CD4-positive, alpha-beta T cell (primary cell): ENCODE measurements at regions not wholly inside any gene's neighbourhood (a gene's known extent, or its start where the extent isn't known, plus 50 kb on each side); places are given as distances from the start of the nearest gene placed in this dataset.
"Not testable (repeated sequence)": the region's sequence is repeated elsewhere in the genome, so short reads cannot be mapped to it uniquely, and the experiment has no call there.

Experiments
- ATAC-seq: fragments of 200-7000 bp; cut with Tn5 transposase; one replicate; pipeline ENCODE4 v1.10.0; 2022; ENCODE audit warnings: mild to moderate bottlenecking; ENCODE audit not compliant: poor library complexity
- CTCF ChIA-PET: fragments of 350-600 bp; sonication (Branson Sonifier 250); formaldehyde crosslinking; loops from one replicate; lab custom pipeline; 2021; ENCODE audit warnings: antibody characterized with exemption, inconsistent platforms; lab: Charles Lee
- POLR2A ChIA-PET: fragments of 350-600 bp; sonication (Branson Sonifier 250); formaldehyde crosslinking; loops from one replicate; lab custom pipeline; 2021; ENCODE audit warnings: antibody characterized with exemption, inconsistent platforms; lab: Charles Lee
- DNase-seq, 14 experiments: peaks; one replicate each; pipeline ENCODE4 v3.0.0-alpha.2; 2013 to 2020; ENCODE audit warnings: mixed read lengths in 2 of 14
- H3K27ac ChIP-seq, 2 donors: one replicate each; pipeline versions ENCODE4 v1.5.1 to v1.7.0; 2013; ENCODE audit warnings: low read length in 2 of 2, low read depth in 1 of 2, mild to moderate bottlenecking in 1 of 2
- H3K27me3 ChIP-seq, 2 experiments: 1 replicate in 1 of 2; 2 replicates in 1 of 2; pipeline versions ENCODE4 v1.6.1 to v1.7.0; 2013; ENCODE audit warnings: low read length in 2 of 2, control low read depth in 1 of 2, mild to moderate bottlenecking in 1 of 2, moderate library complexity in 1 of 2; ENCODE audit not compliant: insufficient read depth in 2 of 2, control insufficient read depth in 1 of 2
- H3K36me3 ChIP-seq: one replicate; pipeline ENCODE4 v1.6.1; 2013; ENCODE audit warnings: low read length, control low read depth; ENCODE audit not compliant: insufficient read depth
- H3K4me1 ChIP-seq: one replicate; pipeline ENCODE4 v1.6.1; 2013; ENCODE audit warnings: low read length, control low read depth; ENCODE audit not compliant: insufficient read depth
- H3K4me3 ChIP-seq: one replicate; pipeline ENCODE4 v1.5.1; 2013; ENCODE audit warnings: mild to moderate bottlenecking, low read length, moderate library complexity
- H3K9me3 ChIP-seq, 2 experiments: 1 replicate in 1 of 2; 2 replicates in 1 of 2; pipeline versions ENCODE4 v1.6.1 to v1.7.0; 2013; ENCODE audit warnings: low read length in 2 of 2, mild to moderate bottlenecking in 2 of 2, control low read depth in 1 of 2, moderate library complexity in 1 of 2; ENCODE audit not compliant: control insufficient read depth in 1 of 2, insufficient read depth in 1 of 2
- H3K27ac Mint-ChIP-seq: one replicate; pipeline ENCODE4 v1.8.0; 2020; ENCODE audit warnings: mixed read lengths
- H3K27me3 Mint-ChIP-seq: one replicate; pipeline ENCODE4 v1.8.0; 2021; ENCODE audit warnings: mixed read lengths
- H3K36me3 Mint-ChIP-seq: one replicate; pipeline ENCODE4 v1.8.0; 2021; ENCODE audit warnings: low read depth, mixed read lengths
- H3K4me1 Mint-ChIP-seq: one replicate; pipeline ENCODE4 v1.8.0; 2021; ENCODE audit warnings: low read depth, mixed read lengths
- H3K4me3 Mint-ChIP-seq: one replicate; pipeline ENCODE4 v1.8.0; 2020; ENCODE audit warnings: mild to moderate bottlenecking, mixed read lengths
- H3K9me3 Mint-ChIP-seq: one replicate; pipeline ENCODE4 v1.8.0; 2020; ENCODE audit warnings: mixed read lengths
- intact Hi-C, 2 experiments: fragments of 100-400 bp; cut with DNase I in 1 of 2; cut with micrococcal nuclease in 1 of 2; formaldehyde crosslinking; loops; one replicate each; pipeline versions ENCODE4 v1.15.1 to v1.9.0; 2023 to 2025; cut with DNase I, micrococcal nuclease
- TF ChIP-seq, protein P1 (sequence below): fragments of 200-600 bp; IDR thresholded peaks from one replicate; pipeline ENCODE4 v1.8.0; 2022; ENCODE audit warnings: antibody characterized with exemption, mild to moderate bottlenecking

DNA sequence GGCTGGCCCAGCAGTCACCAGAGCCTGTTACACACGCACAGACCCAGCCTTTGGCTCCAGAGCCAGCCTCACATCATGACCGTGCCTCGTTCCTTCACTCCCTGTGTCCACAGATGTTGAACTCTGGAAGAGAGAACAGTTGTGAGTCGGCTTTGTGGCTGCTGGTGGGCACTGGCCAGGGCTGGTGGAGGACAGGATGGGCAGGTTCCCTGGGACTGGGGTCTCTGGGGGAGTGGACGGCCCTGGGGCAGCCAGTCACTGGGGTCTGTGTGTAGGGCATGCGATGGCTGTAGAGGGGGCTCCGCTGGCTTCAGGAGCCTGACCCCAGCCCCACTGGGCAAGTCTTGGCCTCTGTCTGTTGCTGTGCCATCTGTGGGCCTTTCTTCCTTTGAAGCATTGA lies 1070.1 kb downstream of the BRD1 start:
- intact Hi-C loops: no loop called here
- Histone ChIP-seq H3K27ac (no peak overlapping the region), H3K4me3 (no peak overlapping the region), H3K9me3 (peaks cover 0 to 10% of the 10 kb centered on the region in 2 experiments), H3K27me3 (peaks cover 0 to 2% of the 10 kb centered on the region in 2 experiments), H3K36me3 (no peaks in the 10 kb centered on the region), H3K4me1 (no peaks in the 10 kb centered on the region)
- Mint-ChIP-seq H3K4me1 (no peaks in the 10 kb centered on the region), H3K27me3 (peaks cover 14% of the 10 kb centered on the region), H3K27ac (no peak overlapping the region), H3K36me3 (no peaks in the 10 kb centered on the region), H3K4me3 (no peak overlapping the region), H3K9me3 (no peaks in the 10 kb centered on the region)
- ATAC-seq (no peak), DNase-seq (peak in 2 of 14 experiments; percentile 5 to 16)
- CTCF ChIA-PET: no interaction called here
- POLR2A ChIA-PET: no interaction called here
- TF ChIP-seq, protein P1, sequence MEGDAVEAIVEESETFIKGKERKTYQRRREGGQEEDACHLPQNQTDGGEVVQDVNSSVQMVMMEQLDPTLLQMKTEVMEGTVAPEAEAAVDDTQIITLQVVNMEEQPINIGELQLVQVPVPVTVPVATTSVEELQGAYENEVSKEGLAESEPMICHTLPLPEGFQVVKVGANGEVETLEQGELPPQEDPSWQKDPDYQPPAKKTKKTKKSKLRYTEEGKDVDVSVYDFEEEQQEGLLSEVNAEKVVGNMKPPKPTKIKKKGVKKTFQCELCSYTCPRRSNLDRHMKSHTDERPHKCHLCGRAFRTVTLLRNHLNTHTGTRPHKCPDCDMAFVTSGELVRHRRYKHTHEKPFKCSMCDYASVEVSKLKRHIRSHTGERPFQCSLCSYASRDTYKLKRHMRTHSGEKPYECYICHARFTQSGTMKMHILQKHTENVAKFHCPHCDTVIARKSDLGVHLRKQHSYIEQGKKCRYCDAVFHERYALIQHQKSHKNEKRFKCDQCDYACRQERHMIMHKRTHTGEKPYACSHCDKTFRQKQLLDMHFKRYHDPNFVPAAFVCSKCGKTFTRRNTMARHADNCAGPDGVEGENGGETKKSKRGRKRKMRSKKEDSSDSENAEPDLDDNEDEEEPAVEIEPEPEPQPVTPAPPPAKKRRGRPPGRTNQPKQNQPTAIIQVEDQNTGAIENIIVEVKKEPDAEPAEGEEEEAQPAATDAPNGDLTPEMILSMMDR: no peak

DNA sequence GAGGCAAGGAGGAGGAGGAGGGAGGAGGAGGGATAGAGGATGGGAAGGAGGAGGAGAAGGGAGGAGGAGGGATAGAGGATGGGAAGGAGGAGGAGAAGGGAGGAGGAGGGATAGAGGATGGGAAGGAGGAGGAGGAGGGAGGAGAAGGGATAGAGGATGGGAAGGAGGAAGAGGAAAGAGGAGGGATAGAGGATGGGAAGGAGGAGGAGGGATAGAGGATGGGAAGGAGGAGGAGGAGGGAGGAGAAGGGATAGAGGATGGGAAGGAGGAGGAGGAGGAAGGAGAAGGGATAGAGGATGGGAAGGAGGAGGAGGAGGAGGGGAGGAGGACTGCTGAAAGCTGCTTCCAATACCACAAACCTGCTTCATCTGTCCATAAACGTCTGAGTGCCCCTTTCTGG lies 1070.5 kb downstream of the BRD1 start:
- H3K27me3 ChIP-seq, H3K4me3 ChIP-seq, H3K4me1 Mint-ChIP-seq, H3K4me3 Mint-ChIP-seq, H3K27ac Mint-ChIP-seq, ATAC-seq, CTCF ChIA-PET, POLR2A ChIA-PET, H3K9me3 Mint-ChIP-seq, intact Hi-C loops, H3K4me1 ChIP-seq, H3K27ac ChIP-seq, H3K36me3 ChIP-seq, H3K36me3 Mint-ChIP-seq: not testable (repeated sequence)
- peak in 1 of 14 experiments; percentile 1 for DNase-seq
- H3K27me3 Mint-ChIP-seq: peaks cover 14% of the 10 kb centered on the region
- peaks cover 0 to 13% of the 10 kb centered on the region in 2 experiments for H3K9me3 ChIP-seq

DNA sequence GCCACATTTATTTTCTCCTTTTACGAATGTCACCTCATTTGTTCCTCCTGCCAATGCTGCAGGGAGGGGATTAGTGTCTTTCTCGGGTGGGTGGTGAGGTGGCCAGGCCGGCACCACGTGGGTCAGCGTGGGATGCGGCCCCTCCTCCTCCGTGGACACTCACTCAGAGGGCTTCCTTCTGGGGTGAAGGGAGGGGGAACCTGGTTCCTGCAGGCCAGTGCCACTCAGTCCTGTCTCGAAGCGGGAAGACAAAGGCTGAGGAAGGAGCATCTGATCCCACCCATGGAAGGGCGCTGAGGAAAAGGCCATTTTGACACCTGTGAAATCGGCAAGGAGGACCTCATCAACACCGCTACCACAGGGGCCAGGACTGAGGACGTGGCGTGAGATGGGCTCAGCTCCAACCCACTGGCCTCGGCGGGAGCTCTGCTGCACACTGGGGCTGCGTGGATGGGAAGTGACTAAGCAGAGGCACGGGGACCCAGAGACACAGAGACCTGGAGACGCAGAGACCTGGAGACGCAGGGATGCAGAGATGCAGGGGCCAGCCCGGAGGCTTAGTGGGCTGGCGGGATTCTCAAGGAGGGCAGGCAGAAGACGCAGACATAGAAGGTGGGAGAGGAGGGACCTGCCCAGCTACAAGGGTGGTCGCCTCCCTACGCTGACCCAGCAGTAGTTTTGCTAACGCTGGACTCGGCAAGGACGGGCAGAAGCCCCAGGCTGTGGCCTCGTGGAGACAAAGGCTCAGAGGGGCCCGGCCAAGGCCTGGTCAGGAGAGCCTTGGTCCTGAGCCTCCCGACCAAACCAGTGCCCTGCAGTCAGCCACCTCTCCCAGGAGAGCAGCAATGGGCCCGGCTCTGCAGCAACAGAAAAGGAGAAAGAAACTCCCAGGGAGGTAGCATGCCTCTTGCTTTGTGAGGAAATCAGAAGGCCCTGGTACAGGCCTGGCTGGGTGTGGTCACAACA lies 1071.2 kb downstream of the BRD1 start:
- Histone ChIP-seq H3K36me3 (no peaks in the 10 kb centered on the region), H3K4me1 (no peaks in the 10 kb centered on the region), H3K27ac (no peak overlapping the region), H3K4me3 (no peak overlapping the region), H3K27me3 (peaks cover 0 to 2% of the 10 kb centered on the region in 2 experiments), H3K9me3 (peaks cover 0 to 11% of the 10 kb centered on the region in 2 experiments)
- ATAC-seq (no peak), DNase-seq (peak in 2 of 14 experiments; percentile 6 to 29)
- POLR2A ChIA-PET: no interaction called here
- Mint-ChIP-seq H3K27me3 (peaks cover 12% of the 10 kb centered on the region), H3K27ac (no peak overlapping the region), H3K4me3 (no peak overlapping the region), H3K36me3 (no peaks in the 10 kb centered on the region), H3K9me3 (no peaks in the 10 kb centered on the region), H3K4me1 (no peaks in the 10 kb centered on the region)
- TF ChIP-seq, protein P1: no peak
- intact Hi-C loops: no loop called here
- CTCF ChIA-PET: no interaction called here
